ENCODE measurements at regions not wholly inside any gene's neighbourhood (a gene's known extent, or its start where the extent isn't known, plus 50 kb on each side); places are given as distances from the start of the nearest gene placed in this dataset.

GRCh38 chr1:219987325-219987724 is 59.0 kb upstream of the SLC30A10 start:
- no peaks in the 10 kb centered on the region for H3K27me3 ChIP-seq (ENCODE audit: insufficient read depth, poor library complexity, severe bottlenecking)
- no peak overlapping the region for H3K27ac ChIP-seq (replicated peaks)
- TF ChIP-seq REST (IDR thresholded peaks at IDR 0.05; ENCODE audit: insufficient replicate concordance, low read depth), result no peak
- TF ChIP-seq POLR2AphosphoS5 (IDR thresholded peaks at IDR 0.05; ENCODE audit: low read depth), result no peak
- TF ChIP-seq SPI1 (IDR thresholded peaks at IDR 0.05; ENCODE audit: borderline replicate concordance, low read depth), result no peak
- TF ChIP-seq GABPA (IDR thresholded peaks at IDR 0.05; ENCODE audit: low read depth), result no peak
- no peak for TF ChIP-seq CTCF (IDR thresholded peaks at IDR 0.05; ENCODE audit: insufficient read depth, low read length)
- H3K4me3 ChIP-seq (replicated peaks; ENCODE audit: insufficient read depth, low read length), result no peak overlapping the region
- DNase-seq (ENCODE audit: low read depth in 1 of 2, low spot score in 1 of 2), result no peak

- H3K27ac ChIP-seq (replicated peaks), result no peak overlapping the region
- no peaks in the 10 kb centered on the region for H3K27me3 ChIP-seq (ENCODE audit: insufficient read depth, poor library complexity, severe bottlenecking)
- no peak for DNase-seq (ENCODE audit: low read depth in 1 of 2, low spot score in 1 of 2)
- no peak for TF ChIP-seq GABPA (IDR thresholded peaks at IDR 0.05; ENCODE audit: low read depth)
- TF ChIP-seq CTCF (IDR thresholded peaks at IDR 0.05; ENCODE audit: insufficient read depth, low read length), result no peak
- no peak for TF ChIP-seq REST (IDR thresholded peaks at IDR 0.05; ENCODE audit: insufficient replicate concordance, low read depth)
- no peak for TF ChIP-seq SPI1 (IDR thresholded peaks at IDR 0.05; ENCODE audit: borderline replicate concordance, low read depth)
- no peak overlapping the region for H3K4me3 ChIP-seq (replicated peaks; ENCODE audit: insufficient read depth, low read length)
Measured at GRCh38 chr1:219985169-219985568, 56.8 kb upstream of the SLC30A10 start.
